ENCODE measurements at regions not wholly inside any gene's neighbourhood (a gene's known extent, or its start where the extent isn't known, plus 50 kb on each side); places are given as distances from the start of the nearest gene placed in this dataset.

DNA sequence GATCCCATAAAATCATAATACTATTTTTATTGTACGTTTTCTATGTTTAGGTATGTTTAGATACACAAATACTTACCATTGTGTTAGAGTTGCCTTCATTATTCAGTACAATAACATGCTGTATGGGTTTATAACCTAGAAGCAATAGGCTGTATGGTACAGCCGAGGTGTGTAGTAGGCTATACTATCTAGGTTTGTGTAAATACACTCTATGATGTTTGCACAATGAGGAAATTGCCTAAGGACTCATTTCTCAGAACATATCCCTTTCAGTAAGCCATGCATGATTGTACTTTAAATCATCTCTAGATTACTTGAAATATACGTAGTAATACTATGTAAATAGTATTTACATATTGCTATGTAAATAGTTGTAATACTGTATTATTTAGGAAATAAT lies 156.7 kb downstream of the CDCA7 start:
- no peak for ATAC-seq
- intact Hi-C loops (cut with DNase I): no loop called here
- Histone ChIP-seq H3K27ac (no peak overlapping the region), H3K4me3 (no peak overlapping the region), H3K9me3 (no peaks in the 10 kb centered on the region), H3K36me3 (no peaks in the 10 kb centered on the region), H3K4me1 (no peaks in the 10 kb centered on the region), H3K27me3 (no peaks in the 10 kb centered on the region)
- DNase-seq: no peak
- TF ChIP-seq, protein P1, sequence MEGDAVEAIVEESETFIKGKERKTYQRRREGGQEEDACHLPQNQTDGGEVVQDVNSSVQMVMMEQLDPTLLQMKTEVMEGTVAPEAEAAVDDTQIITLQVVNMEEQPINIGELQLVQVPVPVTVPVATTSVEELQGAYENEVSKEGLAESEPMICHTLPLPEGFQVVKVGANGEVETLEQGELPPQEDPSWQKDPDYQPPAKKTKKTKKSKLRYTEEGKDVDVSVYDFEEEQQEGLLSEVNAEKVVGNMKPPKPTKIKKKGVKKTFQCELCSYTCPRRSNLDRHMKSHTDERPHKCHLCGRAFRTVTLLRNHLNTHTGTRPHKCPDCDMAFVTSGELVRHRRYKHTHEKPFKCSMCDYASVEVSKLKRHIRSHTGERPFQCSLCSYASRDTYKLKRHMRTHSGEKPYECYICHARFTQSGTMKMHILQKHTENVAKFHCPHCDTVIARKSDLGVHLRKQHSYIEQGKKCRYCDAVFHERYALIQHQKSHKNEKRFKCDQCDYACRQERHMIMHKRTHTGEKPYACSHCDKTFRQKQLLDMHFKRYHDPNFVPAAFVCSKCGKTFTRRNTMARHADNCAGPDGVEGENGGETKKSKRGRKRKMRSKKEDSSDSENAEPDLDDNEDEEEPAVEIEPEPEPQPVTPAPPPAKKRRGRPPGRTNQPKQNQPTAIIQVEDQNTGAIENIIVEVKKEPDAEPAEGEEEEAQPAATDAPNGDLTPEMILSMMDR (IDR thresholded peaks at IDR 0.05): no peak

DNA sequence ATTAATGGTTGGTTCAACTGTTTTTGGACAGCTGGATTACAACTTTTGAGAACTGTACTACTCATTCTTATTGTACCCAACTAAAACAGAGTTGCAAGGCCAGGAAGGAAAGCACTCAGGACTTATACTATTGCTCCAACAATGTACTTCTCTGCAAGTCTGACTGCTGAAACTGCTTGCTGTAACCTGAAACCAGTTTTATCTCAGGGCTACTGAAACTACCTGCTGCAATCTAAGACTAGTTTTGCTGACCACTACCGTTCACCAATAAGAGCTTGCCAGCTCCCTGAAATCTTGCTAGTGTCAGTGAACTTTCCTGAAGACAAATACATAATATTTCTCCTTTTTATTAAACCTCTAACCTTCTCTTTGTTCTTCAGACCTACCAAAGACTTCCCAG lies 157.3 kb downstream of the CDCA7 start:
- H3K36me3 ChIP-seq: no peaks in the 10 kb centered on the region
- TF ChIP-seq, protein P1 (IDR thresholded peaks at IDR 0.05): no peak
- no peak overlapping the region for H3K4me3 ChIP-seq
- no peaks in the 10 kb centered on the region for H3K9me3 ChIP-seq
- ATAC-seq (no peak), DNase-seq (no peak)
- H3K4me1 ChIP-seq: no peaks in the 10 kb centered on the region
- H3K27me3 ChIP-seq: no peaks in the 10 kb centered on the region
- intact Hi-C loops (cut with DNase I): no loop called here
- H3K27ac ChIP-seq: no peak overlapping the region

DNA sequence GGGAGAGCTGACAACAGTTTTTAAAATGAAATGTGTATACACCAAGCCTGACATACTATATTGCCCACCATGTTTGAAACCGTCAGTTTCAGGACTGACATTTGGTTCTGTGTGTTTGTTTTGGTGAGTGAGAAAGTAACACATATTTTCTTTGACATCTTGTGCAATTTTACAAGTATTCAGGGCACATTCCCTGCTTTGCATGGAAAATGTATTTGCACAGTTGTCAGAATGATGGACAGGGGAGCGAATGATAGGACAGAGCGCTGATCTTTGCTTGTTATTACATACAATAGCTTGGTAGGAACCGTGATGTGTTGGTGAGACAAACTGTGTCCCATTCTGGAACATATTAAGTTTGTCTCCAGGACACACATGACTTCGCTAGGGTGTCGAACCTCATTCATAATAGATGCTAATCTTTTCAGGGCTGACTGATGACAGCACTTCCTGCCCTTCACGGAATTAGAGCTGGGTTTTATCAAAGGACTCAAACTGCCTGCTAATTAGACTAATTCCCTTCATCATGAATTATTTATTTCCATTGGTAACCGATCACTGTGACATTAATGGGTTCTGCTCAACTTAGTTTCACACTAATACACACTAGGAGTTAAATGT lies 158.5 kb downstream of the CDCA7 start:
- H3K27me3 ChIP-seq: no peaks in the 10 kb centered on the region
- H3K4me3 ChIP-seq: no peak overlapping the region
- no peaks in the 10 kb centered on the region for H3K4me1 ChIP-seq
- H3K36me3 ChIP-seq: no peaks in the 10 kb centered on the region
- intact Hi-C loops (cut with DNase I): no loop called here
- TF ChIP-seq, protein P1 (IDR thresholded peaks at IDR 0.05): no peak
- H3K9me3 ChIP-seq: peaks cover 0 to 5% of the 10 kb centered on the region in 2 donors
- no peak overlapping the region for H3K27ac ChIP-seq
- ATAC-seq (no peak), DNase-seq (no peak)

DNA sequence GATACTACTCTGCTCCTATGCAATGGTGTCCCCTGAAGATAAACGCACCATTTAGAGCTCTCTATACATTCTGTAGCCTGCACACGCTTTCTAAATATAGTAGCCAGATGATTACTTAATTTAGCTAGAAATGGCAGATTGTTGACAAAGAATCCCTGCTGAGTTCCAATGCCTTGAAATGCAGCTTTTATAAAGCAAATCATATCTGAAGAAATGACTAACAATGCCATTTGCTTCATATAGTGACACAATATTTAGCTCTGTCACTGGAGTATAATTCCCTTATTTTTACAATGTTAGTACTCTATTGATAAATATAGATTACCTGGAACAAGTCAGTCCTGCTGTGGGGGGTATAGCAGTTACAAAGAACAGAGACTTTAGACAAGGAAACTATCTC lies 166.2 kb downstream of the CDCA7 start:
- TF ChIP-seq, protein P1 (IDR thresholded peaks at IDR 0.05): no peak
- ATAC-seq (no peak), DNase-seq (no peak)
- no peak overlapping the region for H3K4me3 ChIP-seq
- no peaks in the 10 kb centered on the region for H3K36me3 ChIP-seq
- H3K27me3 ChIP-seq: peaks cover 0 to 8% of the 10 kb centered on the region in 2 donors
- H3K27ac ChIP-seq: no peak overlapping the region
- intact Hi-C loops (cut with DNase I): no loop called here
- peaks cover 0 to 8% of the 10 kb centered on the region in 2 donors for H3K9me3 ChIP-seq
- H3K4me1 ChIP-seq: no peaks in the 10 kb centered on the region

DNA sequence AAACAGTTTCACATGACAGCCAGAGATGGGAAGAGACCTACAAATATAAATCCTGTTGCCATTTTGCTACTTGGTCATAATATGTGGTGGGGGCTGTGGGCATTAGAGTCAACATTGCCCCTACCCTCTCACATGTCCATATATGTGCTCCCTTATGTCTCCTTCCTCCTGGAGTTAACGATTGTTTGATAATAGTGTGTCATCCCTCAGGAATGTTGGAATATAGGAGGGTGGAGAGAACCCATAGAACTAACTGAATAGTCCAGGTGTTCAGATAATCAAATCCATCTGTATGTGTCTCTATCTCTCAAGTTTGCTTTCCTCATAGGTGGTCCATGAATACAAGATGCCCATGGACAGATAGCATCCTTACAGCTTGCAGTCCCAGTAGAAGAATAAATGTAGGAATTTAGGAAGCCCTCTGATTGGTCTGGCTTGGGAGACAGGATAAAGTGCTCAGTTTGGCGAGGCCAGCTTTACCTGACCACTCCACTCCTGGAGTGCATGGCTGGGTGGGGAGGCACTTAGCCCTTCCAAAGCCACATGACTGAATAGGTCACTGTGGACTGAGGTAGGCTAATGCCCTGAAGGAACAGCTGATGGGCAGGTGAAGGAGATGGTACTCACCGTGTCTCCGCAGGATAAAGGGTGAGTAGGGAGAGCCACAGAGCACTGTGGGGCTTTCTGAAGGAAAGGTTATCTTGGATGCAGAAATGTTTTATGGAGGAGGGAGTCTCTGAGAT lies 166.9 kb downstream of the CDCA7 start:
- DNase-seq (no peak), ATAC-seq (no peak)
- TF ChIP-seq, protein P1 (IDR thresholded peaks at IDR 0.05): no peak
- no peak overlapping the region for H3K4me3 ChIP-seq
- intact Hi-C loops (cut with DNase I): no loop called here
- no peaks in the 10 kb centered on the region for H3K4me1 ChIP-seq
- H3K27ac ChIP-seq: no peak overlapping the region
- peaks cover 0 to 8% of the 10 kb centered on the region in 2 donors for H3K27me3 ChIP-seq
- H3K36me3 ChIP-seq: no peaks in the 10 kb centered on the region
- H3K9me3 ChIP-seq: peaks cover 0 to 8% of the 10 kb centered on the region in 2 donors

Measured in left lung (tissue), 4 donors.